ENCODE measurements at regions not wholly inside any gene's neighbourhood (a gene's known extent, or its start where the extent isn't known, plus 50 kb on each side); places are given as distances from the start of the nearest gene placed in this dataset.

GRCh38 chrX:7362111-7362510 lies 214.2 kb upstream of the PUDP start:
- no peak for TF ChIP-seq TAF1 (IDR thresholded peaks at IDR 0.05; ENCODE audit: borderline replicate concordance, low read depth, low read length)
- no peak for TF ChIP-seq POLR2AphosphoS5 (IDR thresholded peaks at IDR 0.05; ENCODE audit: low read depth, low read length)
- no peak for TF ChIP-seq POLR2A (IDR thresholded peaks at IDR 0.05; ENCODE audit: low read depth, low read length)

Data from GM12892 (cell line).